IMR-90 (cell line): ENCODE measurements at regions not wholly inside any gene's neighbourhood (a gene's known extent, or its start where the extent isn't known, plus 50 kb on each side); places are given as distances from the start of the nearest gene placed in this dataset.

ENCODE experiments used
- BHLHE40 ChIP-seq: fragments of 150-350 bp; IDR thresholded peaks from 2 replicates; pipeline ENCODE4 v1.6.1; 2016; ENCODE audit warnings: mild to moderate bottlenecking, low read depth, low read length
- CEBPB ChIP-seq: IDR thresholded peaks from 2 replicates; pipeline ENCODE4 v1.6.1; 2012; ENCODE audit warnings: low read depth, low read length, improper control_type of control experiment
- FOS ChIP-seq: fragments of 150-350 bp; IDR thresholded peaks from 2 replicates; pipeline ENCODE4 v1.6.1; 2016; ENCODE audit warnings: low read depth, low read length
- MAFK ChIP-seq: IDR thresholded peaks from 2 replicates; pipeline ENCODE4 v1.6.1; 2012; ENCODE audit warnings: low read depth, low read length, improper control_type of control experiment
- MAZ ChIP-seq: IDR thresholded peaks from 2 replicates; pipeline ENCODE4 v1.6.1; 2012; ENCODE audit warnings: low read depth, mild to moderate bottlenecking, low read length, improper control_type of control experiment, moderate library complexity, borderline replicate concordance
- MXI1 ChIP-seq: IDR thresholded peaks from 2 replicates; pipeline ENCODE4 v1.6.1; 2012; ENCODE audit warnings: low read depth, mild to moderate bottlenecking, low read length, moderate library complexity, borderline replicate concordance
- POLR2A ChIP-seq: IDR thresholded peaks from 2 replicates; pipeline ENCODE4 v1.6.1; 2012; ENCODE audit warnings: mild to moderate bottlenecking, low read depth, low read length
- RAD21 ChIP-seq: IDR thresholded peaks from 2 replicates; pipeline ENCODE4 v1.6.1; 2012; ENCODE audit warnings: low read length, improper control_type of control experiment
- RCOR1 ChIP-seq: IDR thresholded peaks from 2 replicates; pipeline ENCODE4 v1.6.1; 2012; ENCODE audit warnings: mild to moderate bottlenecking, low read length, improper control_type of control experiment; ENCODE audit not compliant: insufficient replicate concordance
- RFX5 ChIP-seq: IDR thresholded peaks from 2 replicates; pipeline ENCODE4 v1.8.0; 2012; ENCODE audit warnings: low read depth, mild to moderate bottlenecking, low read length, moderate library complexity
- SMC3 ChIP-seq: fragments of 150-350 bp; IDR thresholded peaks from 2 replicates; pipeline ENCODE4 v1.6.1; 2016; ENCODE audit warnings: low read depth, mild to moderate bottlenecking, antibody characterized with exemption, low read length, moderate library complexity
- TF ChIP-seq, protein P1 (sequence below): conservative IDR thresholded peaks from 2 replicates; pipeline ENCODE4 v1.5.1; 2012; ENCODE audit warnings: mild to moderate bottlenecking, low read depth, low read length, improper control_type of control experiment
- TF ChIP-seq, protein P2 (sequence below): fragments of 150-350 bp; IDR thresholded peaks from 2 replicates; pipeline ENCODE4 v1.6.1; 2017; ENCODE audit warnings: mild to moderate bottlenecking, antibody characterized with exemption, low read length, low read depth

DNA sequence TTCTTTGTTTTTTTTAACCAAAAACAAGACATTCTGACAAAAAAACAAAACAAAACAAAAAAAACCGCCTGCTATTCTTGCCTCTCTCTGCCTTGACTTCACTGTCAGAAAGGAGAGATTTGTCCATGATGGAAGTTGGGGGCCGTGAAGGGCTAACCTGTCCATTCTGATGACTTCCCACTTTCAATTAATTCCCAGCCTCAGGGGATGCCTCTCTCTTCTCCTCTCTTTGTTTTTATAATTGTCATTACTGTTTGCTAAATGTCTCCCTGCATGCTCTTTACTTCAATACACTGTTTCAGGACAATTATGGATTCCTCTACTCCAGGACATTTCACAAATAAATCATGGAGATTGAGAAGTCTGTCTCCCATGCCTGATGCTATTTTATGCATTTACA, 130.5 kb upstream of the CNR1 start:
- TF ChIP-seq BHLHE40, result no peak
- TF ChIP-seq RCOR1, result no peak
- TF ChIP-seq POLR2A, result no peak
- TF ChIP-seq CEBPB, result no peak
- no peak for TF ChIP-seq FOS
- TF ChIP-seq, protein P1, sequence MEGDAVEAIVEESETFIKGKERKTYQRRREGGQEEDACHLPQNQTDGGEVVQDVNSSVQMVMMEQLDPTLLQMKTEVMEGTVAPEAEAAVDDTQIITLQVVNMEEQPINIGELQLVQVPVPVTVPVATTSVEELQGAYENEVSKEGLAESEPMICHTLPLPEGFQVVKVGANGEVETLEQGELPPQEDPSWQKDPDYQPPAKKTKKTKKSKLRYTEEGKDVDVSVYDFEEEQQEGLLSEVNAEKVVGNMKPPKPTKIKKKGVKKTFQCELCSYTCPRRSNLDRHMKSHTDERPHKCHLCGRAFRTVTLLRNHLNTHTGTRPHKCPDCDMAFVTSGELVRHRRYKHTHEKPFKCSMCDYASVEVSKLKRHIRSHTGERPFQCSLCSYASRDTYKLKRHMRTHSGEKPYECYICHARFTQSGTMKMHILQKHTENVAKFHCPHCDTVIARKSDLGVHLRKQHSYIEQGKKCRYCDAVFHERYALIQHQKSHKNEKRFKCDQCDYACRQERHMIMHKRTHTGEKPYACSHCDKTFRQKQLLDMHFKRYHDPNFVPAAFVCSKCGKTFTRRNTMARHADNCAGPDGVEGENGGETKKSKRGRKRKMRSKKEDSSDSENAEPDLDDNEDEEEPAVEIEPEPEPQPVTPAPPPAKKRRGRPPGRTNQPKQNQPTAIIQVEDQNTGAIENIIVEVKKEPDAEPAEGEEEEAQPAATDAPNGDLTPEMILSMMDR, result no peak
- TF ChIP-seq RAD21, result no peak
- no peak for TF ChIP-seq MXI1
- no peak for TF ChIP-seq SMC3
- TF ChIP-seq, protein P2, sequence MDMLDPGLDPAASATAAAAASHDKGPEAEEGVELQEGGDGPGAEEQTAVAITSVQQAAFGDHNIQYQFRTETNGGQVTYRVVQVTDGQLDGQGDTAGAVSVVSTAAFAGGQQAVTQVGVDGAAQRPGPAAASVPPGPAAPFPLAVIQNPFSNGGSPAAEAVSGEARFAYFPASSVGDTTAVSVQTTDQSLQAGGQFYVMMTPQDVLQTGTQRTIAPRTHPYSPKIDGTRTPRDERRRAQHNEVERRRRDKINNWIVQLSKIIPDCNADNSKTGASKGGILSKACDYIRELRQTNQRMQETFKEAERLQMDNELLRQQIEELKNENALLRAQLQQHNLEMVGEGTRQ, result no peak
- no peak for TF ChIP-seq MAFK
- TF ChIP-seq RFX5, result no peak
- no peak for TF ChIP-seq MAZ
